HepG2 (cell line): ENCODE measurements at regions not wholly inside any gene's neighbourhood (a gene's known extent, or its start where the extent isn't known, plus 50 kb on each side); places are given as distances from the start of the nearest gene placed in this dataset.

Experiments used
- ATAC-seq: fragments of 200-7000 bp; cut with Tn5 transposase; 3 replicates; pipeline ENCODE4 v1.9.1; 2020; ENCODE audit warnings: mild to moderate bottlenecking, moderate library complexity
- BruUV-seq: library from RNA; stranded (reverse); fragments of 400-500 nt; replicated peaks from 2 replicates; lab custom pipeline; 2021; lab: Mats Ljungman, UMichigan
- CTCF ChIA-PET: fragments of 300-600 bp; formaldehyde crosslinking; extraction: SDS; loops from one replicate; lab custom pipeline; 2021; ENCODE audit warnings: low total read pairs, inconsistent platforms, low intra/inter-chr PET ratio; lab: Yijun Ruan, JAX
- POLR2A ChIA-PET: fragments of 350-600 bp; sonication (Branson Sonifier 250); formaldehyde crosslinking; loops from one replicate; lab custom pipeline; 2020; ENCODE audit warnings: antibody characterized with exemption, inconsistent platforms; lab: Yijun Ruan, JAX
- DNase-seq: peaks from one replicate; pipeline ENCODE4 v3.0.0-alpha.2; 2015; ENCODE audit warnings: low spot score
- FAIRE-seq: peaks from 3 replicates; lab custom pipeline; 2011; peaks lifted over from hg19 to GRCh38; lab: Jason Lieb, UNC
- H2AFZ ChIP-seq: one replicate; pipeline ENCODE4 v1.6.1; 2011; ENCODE audit warnings: low read length, inconsistent platforms
- H3K27ac ChIP-seq: fragments of 300-600 bp; 3 replicates; pipeline ENCODE4 v1.8.0; 2011; ENCODE audit warnings: mixed run types, mild to moderate bottlenecking, mixed read lengths, low read length, inconsistent platforms; ENCODE audit not compliant: insufficient read depth; ENCODE audit errors: extremely low read length
- H3K27me3 ChIP-seq, 2 experiments: fragments of 200-600 bp in 1 of 2; 2 replicates in 1 of 2; 3 replicates in 1 of 2; pipeline versions ENCODE4 v1.6.0 to v1.8.0; 2011; ENCODE audit warnings: low read length in 2 of 2, mild to moderate bottlenecking in 2 of 2, moderate library complexity in 2 of 2, inconsistent platforms in 1 of 2; ENCODE audit not compliant: insufficient read depth in 2 of 2, control insufficient read depth in 1 of 2
- H3K36me3 ChIP-seq, 2 experiments: fragments of 200-600 bp in 1 of 2; replicated peaks in 1 of 2; 2 replicates in 1 of 2; 3 replicates in 1 of 2; pipeline versions ENCODE4 v1.5.1 to v1.8.0; 2011; ENCODE audit warnings: low read length in 2 of 2, inconsistent platforms in 1 of 2; ENCODE audit not compliant: insufficient read depth in 2 of 2, control insufficient read depth in 1 of 2
- H3K4me1 ChIP-seq: 2 replicates; pipeline ENCODE4 v1.5.1; 2012; ENCODE audit warnings: low read length, inconsistent platforms; ENCODE audit not compliant: insufficient read depth
- H3K4me2 ChIP-seq: 2 replicates; pipeline ENCODE4 v1.6.0; 2011; ENCODE audit warnings: low read depth, low read length, inconsistent platforms
- H3K4me3 ChIP-seq, 3 experiments: fragments of 200-600 bp in 1 of 3; sonication (generic), shearing (Covaris generic) in 1 of 3; replicated peaks in 1 of 3; 2 replicates each; pipeline ENCODE4 v1.5.1; 2011 to 2016; ENCODE audit warnings: low read length in 3 of 3, inconsistent platforms in 2 of 3, low read depth in 2 of 3, mild to moderate bottlenecking in 2 of 3, control low read depth in 1 of 3, mixed read lengths in 1 of 3; ENCODE audit not compliant: insufficient read depth in 1 of 3
- H3K79me2 ChIP-seq: one replicate; pipeline ENCODE4 v1.6.1; 2011; ENCODE audit warnings: low read length, inconsistent platforms; ENCODE audit not compliant: insufficient read depth
- H3K9ac ChIP-seq: 2 replicates; pipeline ENCODE4 v1.6.0; 2011; ENCODE audit warnings: mild to moderate bottlenecking, low read depth, low read length, inconsistent platforms; ENCODE audit not compliant: insufficient read depth
- H3K9me3 ChIP-seq: 2 replicates; pipeline ENCODE4 v1.5.1; 2012; ENCODE audit warnings: mild to moderate bottlenecking, low read length
- H4K20me1 ChIP-seq: 2 replicates; pipeline ENCODE4 v1.6.0; 2011; ENCODE audit warnings: inconsistent platforms, mild to moderate bottlenecking, low read length, moderate library complexity; ENCODE audit not compliant: insufficient read depth
- BCL6 ChIP-seq: IDR thresholded peaks from 2 replicates; pipeline ENCODE4 v1.6.1; 2016; ENCODE audit warnings: missing genetic modification reagents, missing compliant biosample characterization
- GABPB1 ChIP-seq: IDR thresholded peaks from 2 replicates; pipeline ENCODE4 v1.6.1; 2016; ENCODE audit warnings: mild to moderate bottlenecking, missing genetic modification reagents, moderate library complexity, missing compliant biosample characterization
- GATAD2A ChIP-seq: IDR thresholded peaks from 2 replicates; pipeline ENCODE4 v1.6.1; 2016
- GFI1 ChIP-seq: sonication (generic); formaldehyde crosslinking; IDR thresholded peaks from 2 replicates; pipeline ENCODE4 v1.5.0; 2020; ENCODE audit warnings: missing genetic modification reagents, mild to moderate bottlenecking, borderline replicate concordance
- HMGXB4 ChIP-seq, 2 experiments: sonication (generic) in 1 of 2; formaldehyde crosslinking in 1 of 2; IDR thresholded peaks; 2 replicates each; pipeline versions ENCODE4 v1.4.0 to v1.6.1; 2018 to 2020; ENCODE audit warnings: missing genetic modification reagents in 2 of 2, borderline replicate concordance in 1 of 2, low read depth in 1 of 2, mild to moderate bottlenecking in 1 of 2, missing biosample characterization in 1 of 2
- HNF4A ChIP-seq: sonication (generic); formaldehyde crosslinking; IDR thresholded peaks from 2 replicates; pipeline ENCODE4 v1.4.0; 2020; ENCODE audit warnings: missing genetic modification reagents
- HNF4G ChIP-seq, 2 experiments: sonication (generic) in 1 of 2; formaldehyde crosslinking in 1 of 2; IDR thresholded peaks; 2 replicates each; pipeline versions ENCODE4 v1.4.0 to v1.6.1; 2011 to 2020; ENCODE audit warnings: borderline replicate concordance in 2 of 2, low read depth in 2 of 2, mild to moderate bottlenecking in 2 of 2, low read length in 1 of 2, missing genetic modification reagents in 1 of 2, moderate library complexity in 1 of 2
- ISL2 ChIP-seq: sonication (generic); formaldehyde crosslinking; IDR thresholded peaks from 2 replicates; pipeline ENCODE4 v1.5.0; 2020; ENCODE audit warnings: missing genetic modification reagents
- NR2F6 ChIP-seq, 2 experiments: IDR thresholded peaks; 2 replicates each; pipeline ENCODE4 v1.6.1; 2016; ENCODE audit warnings: antibody characterized with exemption in 1 of 2, mild to moderate bottlenecking in 1 of 2
- U2AF2 ChIP-seq: fragments of 200-400 bp; formaldehyde crosslinking; IDR thresholded peaks from 2 replicates; pipeline ENCODE4 v1.6.1; 2017; ENCODE audit warnings: low read depth, mild to moderate bottlenecking, low read length
- ZBTB20 ChIP-seq: sonication (generic); formaldehyde crosslinking; IDR thresholded peaks from 2 replicates; pipeline ENCODE4 v1.8.1; 2023; ENCODE audit warnings: missing genetic modification reagents, low read depth, mild to moderate bottlenecking, borderline replicate concordance
- ZKSCAN8 ChIP-seq: IDR thresholded peaks from 2 replicates; pipeline ENCODE4 v1.6.1; 2016; ENCODE audit warnings: borderline replicate concordance, missing genetic modification reagents, missing compliant biosample characterization
- ZNF180 ChIP-seq: sonication (generic); formaldehyde crosslinking; IDR thresholded peaks from 2 replicates; pipeline ENCODE4 v1.4.0; 2020; ENCODE audit warnings: low read depth, missing genetic modification reagents, borderline replicate concordance
- ZNF234 ChIP-seq: sonication (generic); formaldehyde crosslinking; conservative IDR thresholded peaks from 2 replicates; pipeline ENCODE4 v1.5.1; 2020; ENCODE audit warnings: mild to moderate bottlenecking, missing genetic modification reagents
- ZNF503 ChIP-seq: sonication (generic); formaldehyde crosslinking; IDR thresholded peaks from 2 replicates; pipeline ENCODE4 v1.4.0; 2020; ENCODE audit warnings: missing genetic modification reagents
- ZNF703 ChIP-seq: sonication (generic); formaldehyde crosslinking; IDR thresholded peaks from 2 replicates; pipeline ENCODE4 v1.5.1; 2020; ENCODE audit warnings: missing genetic modification reagents, mild to moderate bottlenecking, moderate library complexity, borderline replicate concordance
- ZNF710 ChIP-seq: sonication (generic); formaldehyde crosslinking; IDR thresholded peaks from 2 replicates; pipeline ENCODE4 v1.5.0; 2020; ENCODE audit warnings: mild to moderate bottlenecking, missing genetic modification reagents, borderline replicate concordance
- in situ Hi-C: cut with HindIII; loops from 2 replicates; pipeline ENCODE4 v1.10.0; 2017; ENCODE audit warnings: low pct_unique_long_range_greater_than_20kb; ENCODE audit not compliant: extremely low pct_ligation_motif_present
- intact Hi-C: fragments of 100-400 bp; cut with micrococcal nuclease; formaldehyde crosslinking; loops from one replicate; pipeline ENCODE4 v1.10.0; 2022; ENCODE audit not compliant: unreplicated experiment

- Histone ChIP-seq H3K4me1 (peaks cover 60% of the 10 kb centered on the region), H3K4me3 (no peak overlapping the region; a peak in 1 of 6 replicates), H4K20me1 (no peaks in the 10 kb centered on the region), H2AFZ (no peak overlapping the region), H3K36me3 (no peaks in the 10 kb centered on the region), H3K27ac (peak overlapping the region; percentile 70), H3K4me2 (0 out of 2 replicates have a peak overlapping the region, but pooled peaks have one; percentile 16), H3K27me3 (no peaks in the 10 kb centered on the region), H3K9ac (no peak overlapping the region), H3K9me3 (no peaks in the 10 kb centered on the region), H3K79me2 (no peaks in the 10 kb centered on the region)
- FAIRE-seq (peak; percentile 59), ATAC-seq (peak; percentile 40; the same call in 2 of the 3 replicates), DNase-seq (peak; percentile 38)
- BruUV-seq, result no TSS peak
- CTCF ChIA-PET, result no interaction called here
- in situ Hi-C loops, result no loop called here
- intact Hi-C loops, result loop anchor here (2.0 kb wide), 1 partner anchor 595 kb away; no protein-coding TSS in a partner anchor
- POLR2A ChIA-PET, result no interaction called here
- no peak for TF ChIP-seq U2AF2
- TF ChIP-seq BCL6 (CRISPR knock-in tag), result peak; percentile 66; the same call in 1 of the 2 replicates
- TF ChIP-seq ISL2 (CRISPR knock-in tag), result peak; percentile 72
- 0 out of 2 replicates have a peak, but pooled peaks have one; percentile 23 for TF ChIP-seq ZNF503 (CRISPR knock-in tag)
- peak; percentile 70 for TF ChIP-seq HNF4G (IDR thresholded peaks at IDR 0.05; ENCODE audit: borderline replicate concordance, low read depth, low read length)
- 0 out of 2 replicates have a peak, but pooled peaks have one; percentile 61 for TF ChIP-seq HNF4G (CRISPR knock-in tag; IDR thresholded peaks at IDR 0.05; ENCODE audit: borderline replicate concordance, low read depth)
- TF ChIP-seq ZNF234 (CRISPR knock-in tag), result no peak
- TF ChIP-seq HMGXB4 (CRISPR knock-in tag; IDR thresholded peaks at IDR 0.05; ENCODE audit: borderline replicate concordance in 1 of 2, low read depth in 1 of 2), result no peak
- TF ChIP-seq GFI1 (CRISPR knock-in tag), result 0 out of 2 replicates have a peak, but pooled peaks have one; percentile 36
- TF ChIP-seq NR2F6 (IDR thresholded peaks at IDR 0.05), result peak; percentile 97
- TF ChIP-seq NR2F6 (CRISPR knock-in tag; IDR thresholded peaks at IDR 0.05), result peak; percentile 97
- TF ChIP-seq GATAD2A (CRISPR knock-in tag), result peak; percentile 70
- TF ChIP-seq ZBTB20 (CRISPR knock-in tag), result peak; percentile 82; the same call in 1 of the 2 replicates
- TF ChIP-seq HNF4A (CRISPR knock-in tag), result peak; percentile 96
- TF ChIP-seq GABPB1 (CRISPR knock-in tag), result no peak
- TF ChIP-seq ZNF710 (CRISPR knock-in tag), result no peak
- TF ChIP-seq ZNF703 (CRISPR knock-in tag), result no peak
- no peak for TF ChIP-seq ZNF180 (CRISPR knock-in tag)
- 0 out of 2 replicates have a peak, but pooled peaks have one; percentile 28 for TF ChIP-seq ZKSCAN8 (CRISPR knock-in tag)
These were observed 220.6 kb downstream of the ZIC4 start for GRCh38 chr3:147185781-147186180.
